ENCODE measurements at regions not wholly inside any gene's neighbourhood (a gene's known extent, or its start where the extent isn't known, plus 50 kb on each side); places are given as distances from the start of the nearest gene placed in this dataset.

DNA sequence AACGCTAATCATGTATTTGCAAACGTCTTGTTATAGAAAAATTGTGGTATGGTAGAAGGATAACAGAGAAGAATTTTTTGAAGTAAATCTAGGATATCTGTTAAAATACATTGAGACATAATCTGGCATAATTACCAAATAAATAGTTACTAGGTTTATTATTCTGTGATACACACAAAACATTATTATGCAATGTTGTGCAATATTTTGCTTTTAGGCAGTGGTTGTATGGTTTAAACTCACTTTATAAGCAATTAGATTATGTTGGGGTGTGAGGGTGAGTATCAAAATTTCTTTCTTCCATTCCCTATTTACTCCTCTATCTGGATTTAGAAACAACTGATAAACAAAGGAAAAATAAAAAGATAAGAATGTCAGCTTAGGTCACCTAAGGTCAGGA lies 385.6 kb downstream of the SLITRK6 start:
- TF ChIP-seq, protein P1, sequence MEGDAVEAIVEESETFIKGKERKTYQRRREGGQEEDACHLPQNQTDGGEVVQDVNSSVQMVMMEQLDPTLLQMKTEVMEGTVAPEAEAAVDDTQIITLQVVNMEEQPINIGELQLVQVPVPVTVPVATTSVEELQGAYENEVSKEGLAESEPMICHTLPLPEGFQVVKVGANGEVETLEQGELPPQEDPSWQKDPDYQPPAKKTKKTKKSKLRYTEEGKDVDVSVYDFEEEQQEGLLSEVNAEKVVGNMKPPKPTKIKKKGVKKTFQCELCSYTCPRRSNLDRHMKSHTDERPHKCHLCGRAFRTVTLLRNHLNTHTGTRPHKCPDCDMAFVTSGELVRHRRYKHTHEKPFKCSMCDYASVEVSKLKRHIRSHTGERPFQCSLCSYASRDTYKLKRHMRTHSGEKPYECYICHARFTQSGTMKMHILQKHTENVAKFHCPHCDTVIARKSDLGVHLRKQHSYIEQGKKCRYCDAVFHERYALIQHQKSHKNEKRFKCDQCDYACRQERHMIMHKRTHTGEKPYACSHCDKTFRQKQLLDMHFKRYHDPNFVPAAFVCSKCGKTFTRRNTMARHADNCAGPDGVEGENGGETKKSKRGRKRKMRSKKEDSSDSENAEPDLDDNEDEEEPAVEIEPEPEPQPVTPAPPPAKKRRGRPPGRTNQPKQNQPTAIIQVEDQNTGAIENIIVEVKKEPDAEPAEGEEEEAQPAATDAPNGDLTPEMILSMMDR (conservative IDR thresholded peaks at IDR 0.05), result no peak
- no peak for TF ChIP-seq EZH2 (IDR thresholded peaks at IDR 0.05; ENCODE audit: low read depth)

Measured in PC-9 (cell line).